ENCODE measurements at regions not wholly inside any gene's neighbourhood (a gene's known extent, or its start where the extent isn't known, plus 50 kb on each side); places are given as distances from the start of the nearest gene placed in this dataset.

DNA sequence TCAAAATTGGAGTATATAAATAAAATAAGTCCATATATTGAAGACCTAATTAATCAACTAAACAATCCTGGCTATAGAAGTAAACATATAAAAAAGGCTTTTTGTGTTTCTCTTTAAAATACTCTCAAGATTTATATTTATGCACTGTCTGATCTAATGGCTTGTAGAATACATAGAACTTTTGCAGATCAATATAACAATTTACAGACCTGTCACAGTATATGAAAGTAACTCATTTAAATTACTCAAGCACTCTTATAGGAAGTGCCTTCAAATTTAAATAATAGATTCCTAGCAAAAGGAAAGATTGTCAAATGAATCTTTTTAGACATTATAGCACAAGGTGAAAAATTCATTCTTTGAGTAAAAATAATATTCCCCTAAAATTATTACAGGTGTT lies 615.8 kb upstream of the RGS18 start:
- POLR2A ChIA-PET, result no interaction called here

DNA sequence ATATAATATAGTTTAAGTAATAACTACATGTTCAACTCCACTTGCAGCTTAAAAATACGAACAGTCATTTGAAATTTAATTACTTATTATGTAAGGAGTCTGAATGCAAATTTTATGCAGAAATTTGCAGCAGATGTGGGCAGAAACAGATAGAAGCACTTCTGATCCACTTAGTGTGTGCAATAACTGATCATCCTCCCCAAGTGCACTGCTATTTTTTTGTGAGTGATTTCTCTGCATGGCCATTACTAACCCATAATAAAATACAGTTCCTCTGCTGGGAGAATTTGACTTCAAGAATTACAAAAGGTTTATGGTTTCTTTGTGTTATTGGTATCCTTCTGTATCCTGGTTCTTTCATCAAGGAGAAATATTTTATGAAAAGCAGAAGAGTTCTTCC lies 611.5 kb upstream of the RGS18 start:
- H3K27me3 Mint-ChIP-seq, result no peaks in the 10 kb centered on the region
- H3K9me3 Mint-ChIP-seq, result peaks cover 3% of the 10 kb centered on the region
- H3K27ac Mint-ChIP-seq, result no peak overlapping the region
- no peaks in the 10 kb centered on the region for H3K4me1 Mint-ChIP-seq
- no peaks in the 10 kb centered on the region for H3K36me3 Mint-ChIP-seq (ENCODE audit: low read depth)
- no peak for ATAC-seq (ENCODE audit: low read depth)
- TF ChIP-seq, protein P1, sequence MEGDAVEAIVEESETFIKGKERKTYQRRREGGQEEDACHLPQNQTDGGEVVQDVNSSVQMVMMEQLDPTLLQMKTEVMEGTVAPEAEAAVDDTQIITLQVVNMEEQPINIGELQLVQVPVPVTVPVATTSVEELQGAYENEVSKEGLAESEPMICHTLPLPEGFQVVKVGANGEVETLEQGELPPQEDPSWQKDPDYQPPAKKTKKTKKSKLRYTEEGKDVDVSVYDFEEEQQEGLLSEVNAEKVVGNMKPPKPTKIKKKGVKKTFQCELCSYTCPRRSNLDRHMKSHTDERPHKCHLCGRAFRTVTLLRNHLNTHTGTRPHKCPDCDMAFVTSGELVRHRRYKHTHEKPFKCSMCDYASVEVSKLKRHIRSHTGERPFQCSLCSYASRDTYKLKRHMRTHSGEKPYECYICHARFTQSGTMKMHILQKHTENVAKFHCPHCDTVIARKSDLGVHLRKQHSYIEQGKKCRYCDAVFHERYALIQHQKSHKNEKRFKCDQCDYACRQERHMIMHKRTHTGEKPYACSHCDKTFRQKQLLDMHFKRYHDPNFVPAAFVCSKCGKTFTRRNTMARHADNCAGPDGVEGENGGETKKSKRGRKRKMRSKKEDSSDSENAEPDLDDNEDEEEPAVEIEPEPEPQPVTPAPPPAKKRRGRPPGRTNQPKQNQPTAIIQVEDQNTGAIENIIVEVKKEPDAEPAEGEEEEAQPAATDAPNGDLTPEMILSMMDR (IDR thresholded peaks at IDR 0.05), result no peak
- DNase-seq, result no peak
- POLR2A ChIA-PET, result no interaction called here
- intact Hi-C loops (cut with micrococcal nuclease), result no loop called here
- CTCF ChIA-PET, result no interaction called here
- H3K4me3 Mint-ChIP-seq, result no peak overlapping the region

More for the DNA sequence above, 615.8 kb upstream of the RGS18 start:
- no peak overlapping the region for H3K27ac Mint-ChIP-seq
- H3K4me1 Mint-ChIP-seq, result no peaks in the 10 kb centered on the region
- DNase-seq (no peak), ATAC-seq (ENCODE audit: low read depth) (no peak)
- TF ChIP-seq, protein P1 (IDR thresholded peaks at IDR 0.05), result no peak
- intact Hi-C loops (cut with micrococcal nuclease), result no loop called here
- no peaks in the 10 kb centered on the region for H3K27me3 Mint-ChIP-seq
- H3K9me3 Mint-ChIP-seq, result no peaks in the 10 kb centered on the region
- H3K36me3 Mint-ChIP-seq (ENCODE audit: low read depth), result no peaks in the 10 kb centered on the region
- CTCF ChIA-PET, result no interaction called here
- no peak overlapping the region for H3K4me3 Mint-ChIP-seq

GRCh38 chr1:191551019-191551418 lies 607.2 kb upstream of the RGS18 start:
- POLR2A ChIA-PET, result no interaction called here
- H3K4me3 Mint-ChIP-seq, result no peak overlapping the region
- H3K27me3 Mint-ChIP-seq, result no peaks in the 10 kb centered on the region
- TF ChIP-seq, protein P1 (IDR thresholded peaks at IDR 0.05), result no peak
- H3K27ac Mint-ChIP-seq, result no peak overlapping the region
- intact Hi-C loops (cut with micrococcal nuclease), result no loop called here
- no peaks in the 10 kb centered on the region for H3K36me3 Mint-ChIP-seq (ENCODE audit: low read depth)
- DNase-seq (no peak), ATAC-seq (ENCODE audit: low read depth) (no peak)
- peaks cover 3% of the 10 kb centered on the region for H3K9me3 Mint-ChIP-seq
- no peaks in the 10 kb centered on the region for H3K4me1 Mint-ChIP-seq
- CTCF ChIA-PET, result no interaction called here

- ChIA-PET POLR2A (no interaction called here), CTCF (no interaction called here)
- Mint-ChIP-seq H3K36me3 (ENCODE audit: low read depth) (no peaks in the 10 kb centered on the region), H3K4me1 (no peaks in the 10 kb centered on the region), H3K27ac (no peak overlapping the region), H3K4me3 (no peak overlapping the region), H3K9me3 (peaks cover 3% of the 10 kb centered on the region), H3K27me3 (no peaks in the 10 kb centered on the region)
- DNase-seq (no peak), ATAC-seq (ENCODE audit: low read depth) (no peak)
- TF ChIP-seq, protein P1 (IDR thresholded peaks at IDR 0.05), result no peak
- intact Hi-C loops (cut with micrococcal nuclease), result no loop called here
These were observed 599.9 kb upstream of the RGS18 start for GRCh38 chr1:191558379-191558778.

GRCh38 chr1:191561276-191561675 lies 597.0 kb upstream of the RGS18 start:
- H3K4me3 Mint-ChIP-seq, result no peak overlapping the region
- ChIA-PET CTCF (no interaction called here), POLR2A (no interaction called here)
- H3K27ac Mint-ChIP-seq, result no peak overlapping the region
- DNase-seq (no peak), ATAC-seq (ENCODE audit: low read depth) (no peak)
- H3K4me1 Mint-ChIP-seq, result no peaks in the 10 kb centered on the region
- H3K27me3 Mint-ChIP-seq, result no peaks in the 10 kb centered on the region
- peaks cover 3% of the 10 kb centered on the region for H3K9me3 Mint-ChIP-seq
- no peaks in the 10 kb centered on the region for H3K36me3 Mint-ChIP-seq (ENCODE audit: low read depth)
- intact Hi-C loops (cut with micrococcal nuclease), result no loop called here
- TF ChIP-seq, protein P1 (IDR thresholded peaks at IDR 0.05), result no peak
